ENCODE measurements at regions not wholly inside any gene's neighbourhood (a gene's known extent, or its start where the extent isn't known, plus 50 kb on each side); places are given as distances from the start of the nearest gene placed in this dataset.

- CTCF ChIA-PET = no interaction called here
- no peak for DNase-seq (ENCODE audit: extremely low spot score)
- POLR2A ChIA-PET = no interaction called here
- TF ChIP-seq SP1 (IDR thresholded peaks at IDR 0.05) (no peak), NFRKB (IDR thresholded peaks at IDR 0.05) (no peak), L3MBTL2 (conservative IDR thresholded peaks at IDR 0.05) (no peak), ARNT (IDR thresholded peaks at IDR 0.05) (no peak), PKNOX1 (IDR thresholded peaks at IDR 0.05) (no peak), LEF1 (IDR thresholded peaks at IDR 0.05; ENCODE audit: borderline replicate concordance) (no peak), SUZ12 (IDR thresholded peaks at IDR 0.05) (no peak), FOXM1 (IDR thresholded peaks at IDR 0.05; ENCODE audit: borderline replicate concordance) (no peak), FOXK2 (IDR thresholded peaks at IDR 0.05) (no peak)
Measured at GRCh38 chr1:113314600-113314999, 75.7 kb upstream of the MAGI3 start.

- DNase-seq (ENCODE audit: extremely low spot score) = no peak
Measured at GRCh38 chr1:113320272-113320671, 70.0 kb upstream of the MAGI3 start.

GRCh38 chr1:113320972-113321680 is 69.2 kb upstream of the MAGI3 start:
- no peak for TF ChIP-seq FOXK2 (IDR thresholded peaks at IDR 0.05)
- no peak for TF ChIP-seq TARDBP (IDR thresholded peaks at IDR 0.05)
- TF ChIP-seq PKNOX1 (IDR thresholded peaks at IDR 0.05) = no peak
- no peak for TF ChIP-seq ELF4 (IDR thresholded peaks at IDR 0.05)
- no peak for TF ChIP-seq SP1 (IDR thresholded peaks at IDR 0.05)
- no peak for TF ChIP-seq BHLHE40 (IDR thresholded peaks at IDR 0.05; ENCODE audit: borderline replicate concordance)
- no peak for TF ChIP-seq LEF1 (IDR thresholded peaks at IDR 0.05; ENCODE audit: borderline replicate concordance)
- no peak for TF ChIP-seq CTBP1 (IDR thresholded peaks at IDR 0.05; ENCODE audit: borderline replicate concordance)
- TF ChIP-seq FOXA1 (IDR thresholded peaks at IDR 0.05) = no peak
- TF ChIP-seq ZNF384 (IDR thresholded peaks at IDR 0.05) = no peak
- TF ChIP-seq NFRKB (IDR thresholded peaks at IDR 0.05) = no peak
- TF ChIP-seq FOXM1 (IDR thresholded peaks at IDR 0.05; ENCODE audit: borderline replicate concordance) = no peak
- TF ChIP-seq SUZ12 (IDR thresholded peaks at IDR 0.05) = no peak
- TF ChIP-seq HDGF (IDR thresholded peaks at IDR 0.05; ENCODE audit: borderline replicate concordance) = no peak
- TF ChIP-seq ARNT (IDR thresholded peaks at IDR 0.05) = no peak
- TF ChIP-seq L3MBTL2 (conservative IDR thresholded peaks at IDR 0.05) = no peak
- ChIA-PET POLR2A (no interaction called here), CTCF (no interaction called here)
- no peak for DNase-seq (ENCODE audit: extremely low spot score)

More at GRCh38 chr1:113320272-113320671, 70.0 kb upstream of the MAGI3 start:
- TF ChIP-seq SP1 (IDR thresholded peaks at IDR 0.05) = no peak
- no peak for TF ChIP-seq ZNF384 (IDR thresholded peaks at IDR 0.05)
- no peak for TF ChIP-seq FOXA1 (IDR thresholded peaks at IDR 0.05)
- TF ChIP-seq L3MBTL2 (conservative IDR thresholded peaks at IDR 0.05) = no peak
- TF ChIP-seq LEF1 (IDR thresholded peaks at IDR 0.05; ENCODE audit: borderline replicate concordance) = no peak
- TF ChIP-seq FOXK2 (IDR thresholded peaks at IDR 0.05) = no peak
- no peak for TF ChIP-seq PKNOX1 (IDR thresholded peaks at IDR 0.05)
- TF ChIP-seq SUZ12 (IDR thresholded peaks at IDR 0.05) = no peak
- no peak for TF ChIP-seq ARNT (IDR thresholded peaks at IDR 0.05)
- no peak for TF ChIP-seq TARDBP (IDR thresholded peaks at IDR 0.05)
- TF ChIP-seq ELF4 (IDR thresholded peaks at IDR 0.05) = no peak
- TF ChIP-seq NFRKB (IDR thresholded peaks at IDR 0.05) = no peak
- no peak for TF ChIP-seq BHLHE40 (IDR thresholded peaks at IDR 0.05; ENCODE audit: borderline replicate concordance)
- CTCF ChIA-PET = no interaction called here
- POLR2A ChIA-PET = no interaction called here

GRCh38 chr1:113321771-113322387 is 68.4 kb upstream of the MAGI3 start:
- no peak for TF ChIP-seq FOXA1 (IDR thresholded peaks at IDR 0.05)
- no peak for TF ChIP-seq FOXK2 (IDR thresholded peaks at IDR 0.05)
- no peak for TF ChIP-seq ZNF384 (IDR thresholded peaks at IDR 0.05)
- no peak for TF ChIP-seq NFRKB (IDR thresholded peaks at IDR 0.05)
- no peak for TF ChIP-seq TARDBP (IDR thresholded peaks at IDR 0.05)
- TF ChIP-seq LEF1 (IDR thresholded peaks at IDR 0.05; ENCODE audit: borderline replicate concordance) = no peak
- TF ChIP-seq L3MBTL2 (conservative IDR thresholded peaks at IDR 0.05) = no peak
- no peak for TF ChIP-seq SUZ12 (IDR thresholded peaks at IDR 0.05)
- TF ChIP-seq PKNOX1 (IDR thresholded peaks at IDR 0.05) = no peak
- no peak for TF ChIP-seq HDGF (IDR thresholded peaks at IDR 0.05; ENCODE audit: borderline replicate concordance)
- no peak for TF ChIP-seq FOXM1 (IDR thresholded peaks at IDR 0.05; ENCODE audit: borderline replicate concordance)
- no peak for TF ChIP-seq CTBP1 (IDR thresholded peaks at IDR 0.05; ENCODE audit: borderline replicate concordance)
- TF ChIP-seq BHLHE40 (IDR thresholded peaks at IDR 0.05; ENCODE audit: borderline replicate concordance) = no peak
- DNase-seq (ENCODE audit: extremely low spot score) = no peak
- ChIA-PET POLR2A (no interaction called here), CTCF (interaction anchor here (0.6 kb wide), 1 partner anchor 911 kb away, joined by 7 read pairs; no protein-coding TSS in a partner anchor)

GRCh38 chr1:113322439-113322838 is 67.9 kb upstream of the MAGI3 start:
- CTCF ChIA-PET = no interaction called here
- POLR2A ChIA-PET = no interaction called here
- no peak for TF ChIP-seq PKNOX1 (IDR thresholded peaks at IDR 0.05)
- no peak for TF ChIP-seq CTBP1 (IDR thresholded peaks at IDR 0.05; ENCODE audit: borderline replicate concordance)
- TF ChIP-seq ELF4 (IDR thresholded peaks at IDR 0.05) = no peak
- TF ChIP-seq FOXA1 (IDR thresholded peaks at IDR 0.05) = no peak
- TF ChIP-seq L3MBTL2 (conservative IDR thresholded peaks at IDR 0.05) = no peak
- TF ChIP-seq FOXK2 (IDR thresholded peaks at IDR 0.05) = no peak
- no peak for TF ChIP-seq SUZ12 (IDR thresholded peaks at IDR 0.05)
- TF ChIP-seq SP1 (IDR thresholded peaks at IDR 0.05) = no peak
- TF ChIP-seq FOXM1 (IDR thresholded peaks at IDR 0.05; ENCODE audit: borderline replicate concordance) = no peak
- no peak for TF ChIP-seq ZNF384 (IDR thresholded peaks at IDR 0.05)
- no peak for TF ChIP-seq TARDBP (IDR thresholded peaks at IDR 0.05)
- no peak for TF ChIP-seq ARNT (IDR thresholded peaks at IDR 0.05)
- no peak for TF ChIP-seq BHLHE40 (IDR thresholded peaks at IDR 0.05; ENCODE audit: borderline replicate concordance)
- no peak for TF ChIP-seq NFRKB (IDR thresholded peaks at IDR 0.05)
- no peak for TF ChIP-seq LEF1 (IDR thresholded peaks at IDR 0.05; ENCODE audit: borderline replicate concordance)
- no peak for TF ChIP-seq HDGF (IDR thresholded peaks at IDR 0.05; ENCODE audit: borderline replicate concordance)
- no peak for DNase-seq (ENCODE audit: extremely low spot score)

Measured in HEK293T (cell line).